LNCAP (cell line): ENCODE measurements at regions not wholly inside any gene's neighbourhood (a gene's known extent, or its start where the extent isn't known, plus 50 kb on each side); places are given as distances from the start of the nearest gene placed in this dataset.

Experiments used
- CTCF ChIP-seq: fragments of 450-650 bp; IDR thresholded peaks from 2 replicates; pipeline ENCODE4 v1.5.1; 2017; ENCODE audit warnings: mild to moderate bottlenecking

GRCh38 chrX:7698248-7698647, 144.7 kb upstream of the VCX start:
- no peak for TF ChIP-seq CTCF

- no peak for TF ChIP-seq CTCF
Observed at GRCh38 chrX:7690842-7691241, 152.1 kb upstream of the VCX start.

GRCh38 chrX:7689791-7690412, 153.1 kb upstream of the VCX start:
- no peak for TF ChIP-seq CTCF

GRCh38 chrX:7680181-7680580, 162.8 kb upstream of the VCX start:
- no peak for TF ChIP-seq CTCF

- no peak for TF ChIP-seq CTCF
Observed at GRCh38 chrX:7654316-7654715, 188.7 kb upstream of the VCX start.

GRCh38 chrX:7647831-7648230, 195.1 kb upstream of the VCX start:
- no peak for TF ChIP-seq CTCF

- TF ChIP-seq CTCF: no peak
Observed at GRCh38 chrX:7641141-7641540, 201.8 kb upstream of the VCX start.

GRCh38 chrX:7640392-7640791, 202.6 kb upstream of the VCX start:
- TF ChIP-seq CTCF: no peak
